GM12891 (cell line): ENCODE measurements at regions not wholly inside any gene's neighbourhood (a gene's known extent, or its start where the extent isn't known, plus 50 kb on each side); places are given as distances from the start of the nearest gene placed in this dataset.

ENCODE experiments used
- POLR2A ChIP-seq: IDR thresholded peaks from 2 replicates; pipeline ENCODE4 v1.6.1; 2011; ENCODE audit warnings: low read depth, low read length, control low read depth
- POLR2AphosphoS5 ChIP-seq: IDR thresholded peaks from 2 replicates; pipeline ENCODE4 v1.6.1; 2011; ENCODE audit warnings: low read depth, low read length, control low read depth
- POU2F2 ChIP-seq: IDR thresholded peaks from 2 replicates; pipeline ENCODE4 v1.6.1; 2011; ENCODE audit warnings: low read depth, mild to moderate bottlenecking, control low read depth, low read length, moderate library complexity

GRCh38 chr1:229884765-229885164 is 182.3 kb upstream of the GALNT2 start:
- no peak for TF ChIP-seq POLR2AphosphoS5
- TF ChIP-seq POLR2A: no peak
- TF ChIP-seq POU2F2: no peak
